T47D (cell line): ENCODE measurements at regions not wholly inside any gene's neighbourhood (a gene's known extent, or its start where the extent isn't known, plus 50 kb on each side); places are given as distances from the start of the nearest gene placed in this dataset.
"Not testable (repeated sequence)": the region's sequence is repeated elsewhere in the genome, so short reads cannot be mapped to it uniquely, and the experiment has no call there.

ENCODE experiments used
- DNase-seq, 2 experiments: peaks; one replicate each; pipeline versions ENCODE4 v3.0.0 to v3.0.0-alpha.2; 2011 to 2012; ENCODE audit warnings: low read depth in 1 of 2, low spot score in 1 of 2
- in situ Hi-C: cut with HindIII; loops from 2 replicates; pipeline ENCODE4 v1.10.0; 2016; ENCODE audit warnings: low sequenced_read_pairs, low pct_unique_long_range_greater_than_20kb

- in situ Hi-C loops, DNase-seq: not testable (repeated sequence)
These were observed 91.1 kb upstream of the FCGR1A start for GRCh38 chr1:149691399-149691798.

- DNase-seq, in situ Hi-C loops: not testable (repeated sequence)
These were observed 89.5 kb upstream of the FCGR1A start for GRCh38 chr1:149692804-149693539.

- DNase-seq, in situ Hi-C loops: not testable (repeated sequence)
These were observed 87.4 kb upstream of the FCGR1A start for GRCh38 chr1:149695066-149695465.

GRCh38 chr1:149700220-149700619, 82.3 kb upstream of the FCGR1A start:
- in situ Hi-C loops, DNase-seq: not testable (repeated sequence)

- in situ Hi-C loops, DNase-seq: not testable (repeated sequence)
These were observed 81.6 kb upstream of the FCGR1A start for GRCh38 chr1:149700677-149701567.

- in situ Hi-C loops: not testable (repeated sequence)
- peak; percentile 1 to 68 for DNase-seq
These were observed 74.2 kb upstream of the FCGR1A start for GRCh38 chr1:149708192-149708853.

DNA sequence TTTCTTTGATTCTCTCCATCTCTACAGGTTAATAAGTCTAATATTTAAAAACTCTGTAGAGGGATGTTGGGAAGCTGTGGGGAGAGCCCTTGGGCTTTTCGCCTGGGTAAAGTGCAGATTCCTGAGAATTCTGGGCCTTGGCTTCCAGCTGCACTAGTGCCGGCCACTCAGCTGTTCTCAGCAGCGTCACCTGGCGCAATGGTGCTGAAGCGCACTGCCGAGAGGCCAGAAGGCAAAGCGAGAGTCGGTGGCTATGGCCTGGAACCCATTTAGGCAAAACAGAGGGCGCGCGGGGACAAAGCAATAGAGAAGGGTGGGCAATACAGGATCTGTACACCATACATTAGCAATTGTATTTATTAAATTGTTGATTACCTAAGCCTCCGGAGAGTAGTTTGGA, 70.8 kb upstream of the FCGR1A start:
- DNase-seq, in situ Hi-C loops: not testable (repeated sequence)

DNA sequence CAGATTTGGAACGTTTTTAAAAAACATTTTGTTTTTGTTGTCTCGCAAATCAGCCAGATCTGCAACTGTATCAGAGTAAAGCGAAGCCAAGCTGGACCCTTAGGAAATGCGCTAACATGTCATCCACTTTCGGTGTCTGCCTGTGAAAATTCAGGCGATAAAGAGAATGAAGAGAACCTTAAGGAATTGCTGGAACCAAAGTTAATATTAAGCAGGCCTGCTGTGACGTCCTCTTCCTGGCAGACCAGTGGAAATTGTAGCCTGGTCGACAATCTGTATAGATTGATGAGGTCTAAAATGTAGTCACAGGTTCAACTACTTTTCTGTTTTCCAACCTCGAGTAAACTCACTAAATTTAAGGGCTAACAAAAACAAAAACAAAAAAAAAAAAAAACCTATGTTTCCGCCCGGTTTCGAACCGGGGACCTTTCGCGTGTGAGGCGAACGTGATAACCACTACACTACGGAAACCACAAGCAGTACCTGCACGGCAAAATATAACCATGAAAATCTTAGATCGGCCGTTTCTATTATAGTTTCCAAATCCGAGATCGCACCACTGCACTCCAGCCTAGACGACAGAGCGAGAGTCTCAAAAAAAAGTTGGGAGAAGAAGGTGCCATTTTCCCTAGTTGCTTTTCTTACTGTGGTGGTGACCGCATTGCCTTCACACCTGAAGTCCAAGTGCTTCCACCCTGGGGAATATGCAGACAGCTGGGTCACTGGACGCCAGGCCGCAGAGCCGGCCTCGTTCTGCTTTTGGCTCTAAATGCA, 70.2 kb upstream of the FCGR1A start:
- in situ Hi-C loops: not testable (repeated sequence)
- peak in 1 of 2 experiments; percentile 57 for DNase-seq

- DNase-seq, in situ Hi-C loops: not testable (repeated sequence)
These were observed 69.0 kb upstream of the FCGR1A start for GRCh38 chr1:149713513-149713912.

- DNase-seq, in situ Hi-C loops: not testable (repeated sequence)
These were observed 68.5 kb upstream of the FCGR1A start for GRCh38 chr1:149713952-149714351.

DNA sequence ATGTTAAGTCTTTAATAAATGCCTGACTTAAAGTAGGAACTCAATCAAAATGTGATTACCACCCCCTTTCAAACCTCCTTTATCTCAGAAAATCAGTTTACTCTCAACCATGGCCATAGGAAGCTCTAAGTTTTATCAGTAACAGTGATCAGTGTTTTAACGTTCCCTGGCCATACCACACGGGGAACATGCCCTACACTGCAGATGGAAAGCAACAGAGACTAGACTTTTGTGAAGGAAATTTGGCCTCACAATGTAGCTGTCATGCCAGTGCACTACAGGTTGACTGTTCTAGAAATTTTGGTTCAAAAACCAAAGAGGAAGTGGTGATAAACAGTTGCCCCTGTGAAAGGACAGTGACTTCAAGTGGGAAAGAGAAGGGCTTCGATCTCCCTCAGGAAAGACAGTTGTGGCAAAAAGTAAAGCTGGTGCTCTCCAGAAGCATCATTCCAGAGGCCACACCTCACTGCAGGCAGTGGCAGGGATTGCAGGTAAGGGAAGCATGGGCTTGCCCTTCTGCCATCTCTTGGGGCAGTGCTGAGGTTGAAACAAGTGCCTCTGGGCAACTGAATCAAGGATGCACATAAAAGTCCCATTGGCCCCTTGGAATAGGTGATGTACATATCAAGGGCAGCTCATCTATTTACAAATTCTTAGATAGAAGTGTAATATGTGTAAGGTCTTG, 57.7 kb upstream of the FCGR1A start:
- in situ Hi-C loops, DNase-seq: not testable (repeated sequence)

DNA sequence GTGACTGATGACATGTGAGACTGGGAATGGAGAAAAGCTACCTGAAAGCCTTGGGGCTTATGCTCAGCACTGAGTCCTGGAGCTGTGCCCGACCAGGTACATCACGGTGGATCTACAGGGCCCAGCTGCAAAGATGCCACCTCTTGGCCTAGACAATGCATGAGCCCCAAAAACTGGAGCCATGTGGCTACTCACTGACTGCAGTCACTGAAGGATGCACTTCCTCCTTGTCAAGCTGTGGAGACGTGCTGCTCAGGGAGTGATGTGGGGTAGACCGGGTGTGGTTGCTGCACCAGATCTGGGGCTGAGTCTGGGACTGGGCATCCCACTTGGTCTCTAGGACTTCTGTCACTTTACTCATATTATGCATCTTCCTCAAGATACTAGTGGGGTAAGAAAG, 55.8 kb upstream of the FCGR1A start:
- DNase-seq, in situ Hi-C loops: not testable (repeated sequence)

- in situ Hi-C loops, DNase-seq: not testable (repeated sequence)
These were observed 53.9 kb upstream of the FCGR1A start for GRCh38 chr1:149728598-149728997.
